Keratinocyte (primary cell): ENCODE measurements at regions not wholly inside any gene's neighbourhood (a gene's known extent, or its start where the extent isn't known, plus 50 kb on each side); places are given as distances from the start of the nearest gene placed in this dataset.

Source experiments
- CTCF ChIP-seq, 3 experiments: IDR thresholded peaks in 1 of 3; conservative IDR thresholded peaks in 1 of 3; optimal IDR thresholded peaks in 1 of 3; 2 replicates in 2 of 3; 3 replicates in 1 of 3; pipeline versions ENCODE3 to v1.5.1; 2011; ENCODE audit warnings: low read length in 3 of 3, mild to moderate bottlenecking in 3 of 3, moderate library complexity in 2 of 3, control low read depth in 1 of 3, inconsistent platforms in 1 of 3; ENCODE audit not compliant: insufficient read depth in 2 of 3; ENCODE audit errors: extremely low read depth in 1 of 3
- EZH2 ChIP-seq: IDR thresholded peaks from one replicate; pipeline ENCODE4 v1.6.1; 2012; ENCODE audit warnings: inconsistent platforms, mild to moderate bottlenecking, low read length, moderate library complexity

- no peak for TF ChIP-seq CTCF (optimal IDR thresholded peaks at IDR 0.05 in 1 of 3, IDR thresholded peaks at IDR 0.05 in 1 of 3, conservative IDR thresholded peaks at IDR 0.05 in 1 of 3; ENCODE audit: extremely low read depth in 1 of 3, insufficient read depth in 2 of 3, low read length in 3 of 3)
- TF ChIP-seq EZH2, result no peak
These were observed 323.5 kb downstream of the IRX2 start for GRCh38 chr5:2427983-2428382.
